SK-N-SH treated with all-trans-retinoic acid at 6 μM for 48 hours (cell line): ENCODE measurements at regions not wholly inside any gene's neighbourhood (a gene's known extent, or its start where the extent isn't known, plus 50 kb on each side); places are given as distances from the start of the nearest gene placed in this dataset.

Source experiments
- ATAC-seq: fragments of 200-7000 bp; cut with Tn5 transposase; 3 replicates; pipeline ENCODE4 v1.9.1; 2020; ENCODE audit warnings: mild to moderate bottlenecking, moderate library complexity
- ARNTL ChIP-seq: fragments of 450-650 bp; formaldehyde crosslinking; IDR thresholded peaks from 2 replicates; pipeline ENCODE4 v1.5.0; 2020; ENCODE audit warnings: low read depth, mild to moderate bottlenecking, moderate library complexity, borderline replicate concordance
- BACH2 ChIP-seq: fragments of 250-450 bp; sonication (Bioruptor Pico); IDR thresholded peaks from 2 replicates; pipeline ENCODE4 v1.9.0; 2021; ENCODE audit warnings: mild to moderate bottlenecking, borderline replicate concordance
- CSDC2 ChIP-seq: fragments of 250-450 bp; sonication (Bioruptor Pico); IDR thresholded peaks from 2 replicates; pipeline ENCODE4 v1.5.0; 2020; ENCODE audit warnings: mild to moderate bottlenecking, moderate library complexity
- ESRRG ChIP-seq: fragments of 250-450 bp; sonication (Bioruptor Pico); IDR thresholded peaks from 2 replicates; pipeline ENCODE4 v1.6.1; 2021; ENCODE audit warnings: mild to moderate bottlenecking
- GLIS3 ChIP-seq: fragments of 250-450 bp; sonication (Bioruptor Pico); IDR thresholded peaks from 2 replicates; pipeline ENCODE4 v1.5.0; 2020; ENCODE audit warnings: mild to moderate bottlenecking, moderate library complexity
- ISL1 ChIP-seq: fragments of 250-450 bp; sonication (Bioruptor Pico); IDR thresholded peaks from 2 replicates; pipeline ENCODE4 v2.1.2; 2022; ENCODE audit warnings: mild to moderate bottlenecking, moderate library complexity
- OSR1 ChIP-seq: fragments of 250-450 bp; sonication (Bioruptor Pico); IDR thresholded peaks from 2 replicates; pipeline ENCODE4 v1.8.0; 2022; ENCODE audit warnings: moderate library complexity, mild to moderate bottlenecking, inconsistent platforms
- PPARA ChIP-seq: fragments of 250-450 bp; sonication (Bioruptor Pico); IDR thresholded peaks from 2 replicates; pipeline ENCODE4 v1.5.0; 2020; ENCODE audit warnings: mild to moderate bottlenecking, borderline replicate concordance
- RARB ChIP-seq: fragments of 250-450 bp; sonication (Bioruptor Pico); IDR thresholded peaks from 2 replicates; pipeline ENCODE4 v1.8.0; 2021; ENCODE audit warnings: mild to moderate bottlenecking, moderate library complexity
- SNAI2 ChIP-seq: fragments of 250-450 bp; sonication (Bioruptor Pico); IDR thresholded peaks from 2 replicates; pipeline ENCODE4 v1.5.0; 2020; ENCODE audit warnings: mild to moderate bottlenecking, moderate library complexity
- TCF4 ChIP-seq: fragments of 250-450 bp; sonication (Bioruptor Pico); IDR thresholded peaks from 2 replicates; pipeline ENCODE4 v1.8.0; 2021; ENCODE audit warnings: mild to moderate bottlenecking, moderate library complexity, borderline replicate concordance
- TOX ChIP-seq: fragments of 250-450 bp; sonication (Bioruptor Pico); IDR thresholded peaks from 2 replicates; pipeline ENCODE4 v1.8.0; 2021; ENCODE audit warnings: mild to moderate bottlenecking, moderate library complexity, borderline replicate concordance
- ZC3H10 ChIP-seq: fragments of 250-450 bp; sonication (Bioruptor Pico); IDR thresholded peaks from 2 replicates; pipeline ENCODE4 v1.5.1; 2021; ENCODE audit warnings: mild to moderate bottlenecking, moderate library complexity
- ZFP3 ChIP-seq: fragments of 250-450 bp; sonication (Bioruptor Pico); IDR thresholded peaks from 2 replicates; pipeline ENCODE4 v1.5.0; 2020; ENCODE audit warnings: mild to moderate bottlenecking, moderate library complexity
- ZFP30 ChIP-seq: fragments of 450-650 bp; formaldehyde crosslinking; IDR thresholded peaks from 2 replicates; pipeline ENCODE4 v1.5.0; 2022; ENCODE audit warnings: mild to moderate bottlenecking, moderate library complexity
- ZNF565 ChIP-seq: fragments of 450-650 bp; formaldehyde crosslinking; conservative IDR thresholded peaks from 2 replicates; pipeline ENCODE4 v1.5.0; 2020; ENCODE audit warnings: low read depth, mild to moderate bottlenecking, moderate library complexity
- ZNF70 ChIP-seq: fragments of 450-650 bp; formaldehyde crosslinking; IDR thresholded peaks from 2 replicates; pipeline ENCODE4 v1.5.0; 2020; ENCODE audit warnings: mild to moderate bottlenecking, moderate library complexity
- ZNF8 ChIP-seq: fragments of 450-650 bp; formaldehyde crosslinking; IDR thresholded peaks from 2 replicates; pipeline ENCODE4 v1.5.0; 2020; ENCODE audit warnings: mild to moderate bottlenecking, moderate library complexity
- TF ChIP-seq, protein P1 (sequence below): fragments of 250-450 bp; sonication (Bioruptor Pico); IDR thresholded peaks from 2 replicates; pipeline ENCODE4 v1.5.1; 2021; ENCODE audit warnings: mild to moderate bottlenecking, moderate library complexity
- TF ChIP-seq, protein P2 (sequence below): fragments of 250-450 bp; sonication (Bioruptor Pico); IDR thresholded peaks from 2 replicates; pipeline ENCODE4 v1.5.0; 2020; ENCODE audit warnings: mild to moderate bottlenecking, moderate library complexity
- TF ChIP-seq, protein P3 (sequence below): fragments of 250-450 bp; sonication (Bioruptor Pico); IDR thresholded peaks from 2 replicates; pipeline ENCODE4 v1.8.0; 2021; ENCODE audit warnings: low read depth, mild to moderate bottlenecking, moderate library complexity, borderline replicate concordance
- TF ChIP-seq, protein P4 (sequence below): fragments of 250-450 bp; sonication (Bioruptor Pico); IDR thresholded peaks from 2 replicates; pipeline ENCODE4 v1.8.0; 2020; ENCODE audit warnings: mild to moderate bottlenecking, moderate library complexity, borderline replicate concordance

DNA sequence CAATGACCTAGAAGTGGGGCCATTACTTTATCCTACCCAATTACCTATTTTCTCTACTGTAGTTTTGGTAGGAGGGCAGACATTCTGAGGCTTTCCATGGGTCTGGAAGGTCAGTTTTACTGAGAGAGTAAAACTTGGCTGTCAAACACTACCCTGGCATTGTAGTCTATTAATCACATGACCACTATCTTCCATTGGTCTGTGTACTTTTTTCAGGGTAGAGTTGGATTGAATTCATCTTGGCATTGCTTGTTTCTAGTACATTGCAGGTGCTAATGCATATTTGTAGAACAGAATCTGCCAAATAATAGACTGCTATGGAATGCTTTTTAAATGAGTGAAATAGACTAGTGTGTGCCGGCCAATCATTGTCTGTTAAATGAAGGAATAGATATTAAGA is 271.9 kb downstream of the STIM2 start:
- no peak for ATAC-seq

DNA sequence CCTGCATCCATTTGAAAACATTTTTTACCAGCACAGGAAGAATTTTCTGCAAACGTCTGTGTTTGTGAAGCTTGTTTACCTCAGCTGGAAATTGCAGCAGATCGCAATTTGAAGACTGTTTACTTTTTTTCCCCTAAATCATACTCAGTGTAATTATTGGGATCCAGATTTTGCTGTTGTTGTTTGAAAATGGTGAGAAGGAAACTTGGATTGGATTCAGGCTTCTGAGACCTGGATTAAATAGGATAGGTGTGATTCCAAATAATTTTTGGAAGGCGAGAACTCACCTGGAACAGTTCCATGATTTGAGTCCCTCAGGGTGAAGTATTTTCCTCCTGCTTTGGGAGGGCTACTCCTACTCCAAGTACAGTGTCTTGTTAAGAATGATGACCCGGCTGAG is 279.8 kb downstream of the STIM2 start:
- no peak for TF ChIP-seq BACH2 (CRISPR knock-in tag)
- TF ChIP-seq RARB (CRISPR knock-in tag), result no peak
- no peak for TF ChIP-seq TOX (CRISPR knock-in tag)
- no peak for TF ChIP-seq ISL1
- TF ChIP-seq OSR1, result no peak
- TF ChIP-seq SNAI2 (CRISPR knock-in tag), result no peak
- no peak for TF ChIP-seq CSDC2 (CRISPR knock-in tag)
- no peak for TF ChIP-seq ZFP30
- no peak for TF ChIP-seq ZNF565 (CRISPR knock-in tag)
- TF ChIP-seq, all 23 proteins: peak for 0
- ATAC-seq, result no peak

More for the DNA sequence above, 271.9 kb downstream of the STIM2 start:
- TF ChIP-seq GLIS3 (CRISPR knock-in tag), result no peak
- TF ChIP-seq ZNF565 (CRISPR knock-in tag), result no peak
- TF ChIP-seq, protein P1, sequence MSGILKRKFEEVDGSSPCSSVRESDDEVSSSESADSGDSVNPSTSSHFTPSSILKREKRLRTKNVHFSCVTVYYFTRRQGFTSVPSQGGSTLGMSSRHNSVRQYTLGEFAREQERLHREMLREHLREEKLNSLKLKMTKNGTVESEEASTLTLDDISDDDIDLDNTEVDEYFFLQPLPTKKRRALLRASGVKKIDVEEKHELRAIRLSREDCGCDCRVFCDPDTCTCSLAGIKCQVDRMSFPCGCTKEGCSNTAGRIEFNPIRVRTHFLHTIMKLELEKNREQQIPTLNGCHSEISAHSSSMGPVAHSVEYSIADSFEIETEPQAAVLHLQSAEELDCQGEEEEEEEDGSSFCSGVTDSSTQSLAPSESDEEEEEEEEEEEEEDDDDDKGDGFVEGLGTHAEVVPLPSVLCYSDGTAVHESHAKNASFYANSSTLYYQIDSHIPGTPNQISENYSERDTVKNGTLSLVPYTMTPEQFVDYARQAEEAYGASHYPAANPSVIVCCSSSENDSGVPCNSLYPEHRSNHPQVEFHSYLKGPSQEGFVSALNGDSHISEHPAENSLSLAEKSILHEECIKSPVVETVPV (CRISPR knock-in tag), result no peak
- TF ChIP-seq ZNF8, result no peak
- no peak for TF ChIP-seq ARNTL (CRISPR knock-in tag)
- no peak for TF ChIP-seq TCF4 (CRISPR knock-in tag)

DNA sequence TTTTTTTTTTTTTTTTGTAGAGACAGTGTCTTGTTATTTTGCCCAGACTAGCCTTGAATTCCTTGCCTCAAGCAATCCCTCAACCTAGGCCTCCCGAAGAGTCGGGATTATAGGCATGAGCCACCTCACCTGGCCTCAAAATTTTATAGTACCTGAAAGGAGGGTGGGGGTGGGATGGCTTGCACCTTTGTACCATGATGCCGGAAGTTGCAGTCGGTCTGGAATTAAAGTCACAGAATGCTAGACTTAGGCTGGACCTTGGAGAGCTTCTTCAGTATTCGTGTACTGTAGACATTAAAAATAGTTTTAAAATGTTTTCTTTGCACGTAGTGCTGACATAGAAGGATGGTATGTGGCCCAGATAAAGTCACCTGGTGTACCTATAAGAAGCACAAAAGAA is 280.9 kb downstream of the STIM2 start:
- no peak for ATAC-seq

DNA sequence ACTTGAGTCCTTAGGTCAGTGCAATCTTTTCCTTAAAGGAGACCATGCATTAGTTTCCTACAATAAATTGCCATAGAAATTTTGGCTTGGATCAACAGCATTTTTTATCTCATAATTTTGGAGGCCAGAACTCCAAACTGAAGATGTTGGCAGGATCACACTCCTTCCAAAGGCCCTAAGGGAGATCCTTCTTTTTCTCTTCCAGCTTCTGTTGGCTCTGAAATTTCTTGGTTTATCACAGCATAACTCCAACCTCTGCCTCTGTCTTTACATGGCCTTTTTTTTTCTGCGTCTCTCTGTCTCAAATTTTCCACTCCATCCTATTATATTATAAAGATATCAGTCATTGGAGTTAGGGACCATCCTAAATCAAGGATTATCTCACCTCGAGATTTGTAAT is 282.2 kb downstream of the STIM2 start:
- ATAC-seq, result no peak
- TF ChIP-seq ZC3H10 (CRISPR knock-in tag) (no peak), ZFP30 (no peak), ARNTL (CRISPR knock-in tag) (no peak), TCF4 (CRISPR knock-in tag) (no peak), ZNF8 (no peak), RARB (CRISPR knock-in tag) (no peak), ZNF70 (no peak), GLIS3 (CRISPR knock-in tag) (no peak), PPARA (CRISPR knock-in tag) (no peak), ZNF565 (CRISPR knock-in tag) (no peak), CSDC2 (CRISPR knock-in tag) (no peak), SNAI2 (CRISPR knock-in tag) (no peak), BACH2 (CRISPR knock-in tag) (no peak), TOX (CRISPR knock-in tag) (no peak), ESRRG (CRISPR knock-in tag) (no peak), ZFP3 (CRISPR knock-in tag) (no peak)
- TF ChIP-seq, protein P2, sequence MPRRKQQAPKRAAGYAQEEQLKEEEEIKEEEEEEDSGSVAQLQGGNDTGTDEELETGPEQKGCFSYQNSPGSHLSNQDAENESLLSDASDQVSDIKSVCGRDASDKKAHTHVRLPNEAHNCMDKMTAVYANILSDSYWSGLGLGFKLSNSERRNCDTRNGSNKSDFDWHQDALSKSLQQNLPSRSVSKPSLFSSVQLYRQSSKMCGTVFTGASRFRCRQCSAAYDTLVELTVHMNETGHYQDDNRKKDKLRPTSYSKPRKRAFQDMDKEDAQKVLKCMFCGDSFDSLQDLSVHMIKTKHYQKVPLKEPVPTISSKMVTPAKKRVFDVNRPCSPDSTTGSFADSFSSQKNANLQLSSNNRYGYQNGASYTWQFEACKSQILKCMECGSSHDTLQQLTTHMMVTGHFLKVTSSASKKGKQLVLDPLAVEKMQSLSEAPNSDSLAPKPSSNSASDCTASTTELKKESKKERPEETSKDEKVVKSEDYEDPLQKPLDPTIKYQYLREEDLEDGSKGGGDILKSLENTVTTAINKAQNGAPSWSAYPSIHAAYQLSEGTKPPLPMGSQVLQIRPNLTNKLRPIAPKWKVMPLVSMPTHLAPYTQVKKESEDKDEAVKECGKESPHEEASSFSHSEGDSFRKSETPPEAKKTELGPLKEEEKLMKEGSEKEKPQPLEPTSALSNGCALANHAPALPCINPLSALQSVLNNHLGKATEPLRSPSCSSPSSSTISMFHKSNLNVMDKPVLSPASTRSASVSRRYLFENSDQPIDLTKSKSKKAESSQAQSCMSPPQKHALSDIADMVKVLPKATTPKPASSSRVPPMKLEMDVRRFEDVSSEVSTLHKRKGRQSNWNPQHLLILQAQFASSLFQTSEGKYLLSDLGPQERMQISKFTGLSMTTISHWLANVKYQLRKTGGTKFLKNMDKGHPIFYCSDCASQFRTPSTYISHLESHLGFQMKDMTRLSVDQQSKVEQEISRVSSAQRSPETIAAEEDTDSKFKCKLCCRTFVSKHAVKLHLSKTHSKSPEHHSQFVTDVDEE (CRISPR knock-in tag), result no peak
- TF ChIP-seq, protein P1 (CRISPR knock-in tag), result no peak
- TF ChIP-seq, protein P3, sequence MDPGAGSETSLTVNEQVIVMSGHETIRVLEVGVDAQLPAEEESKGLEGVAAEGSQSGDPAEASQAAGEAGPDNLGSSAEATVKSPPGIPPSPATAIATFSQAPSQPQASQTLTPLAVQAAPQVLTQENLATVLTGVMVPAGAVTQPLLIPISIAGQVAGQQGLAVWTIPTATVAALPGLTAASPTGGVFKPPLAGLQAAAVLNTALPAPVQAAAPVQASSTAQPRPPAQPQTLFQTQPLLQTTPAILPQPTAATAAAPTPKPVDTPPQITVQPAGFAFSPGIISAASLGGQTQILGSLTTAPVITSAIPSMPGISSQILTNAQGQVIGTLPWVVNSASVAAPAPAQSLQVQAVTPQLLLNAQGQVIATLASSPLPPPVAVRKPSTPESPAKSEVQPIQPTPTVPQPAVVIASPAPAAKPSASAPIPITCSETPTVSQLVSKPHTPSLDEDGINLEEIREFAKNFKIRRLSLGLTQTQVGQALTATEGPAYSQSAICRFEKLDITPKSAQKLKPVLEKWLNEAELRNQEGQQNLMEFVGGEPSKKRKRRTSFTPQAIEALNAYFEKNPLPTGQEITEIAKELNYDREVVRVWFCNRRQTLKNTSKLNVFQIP (CRISPR knock-in tag), result no peak
- TF ChIP-seq, protein P4, sequence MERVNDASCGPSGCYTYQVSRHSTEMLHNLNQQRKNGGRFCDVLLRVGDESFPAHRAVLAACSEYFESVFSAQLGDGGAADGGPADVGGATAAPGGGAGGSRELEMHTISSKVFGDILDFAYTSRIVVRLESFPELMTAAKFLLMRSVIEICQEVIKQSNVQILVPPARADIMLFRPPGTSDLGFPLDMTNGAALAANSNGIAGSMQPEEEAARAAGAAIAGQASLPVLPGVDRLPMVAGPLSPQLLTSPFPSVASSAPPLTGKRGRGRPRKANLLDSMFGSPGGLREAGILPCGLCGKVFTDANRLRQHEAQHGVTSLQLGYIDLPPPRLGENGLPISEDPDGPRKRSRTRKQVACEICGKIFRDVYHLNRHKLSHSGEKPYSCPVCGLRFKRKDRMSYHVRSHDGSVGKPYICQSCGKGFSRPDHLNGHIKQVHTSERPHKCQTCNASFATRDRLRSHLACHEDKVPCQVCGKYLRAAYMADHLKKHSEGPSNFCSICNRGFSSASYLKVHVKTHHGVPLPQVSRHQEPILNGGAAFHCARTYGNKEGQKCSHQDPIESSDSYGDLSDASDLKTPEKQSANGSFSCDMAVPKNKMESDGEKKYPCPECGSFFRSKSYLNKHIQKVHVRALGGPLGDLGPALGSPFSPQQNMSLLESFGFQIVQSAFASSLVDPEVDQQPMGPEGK (CRISPR knock-in tag), result no peak

More for the DNA sequence above, 280.9 kb downstream of the STIM2 start:
- TF ChIP-seq, protein P4 (CRISPR knock-in tag), result no peak
- TF ChIP-seq CSDC2 (CRISPR knock-in tag), result no peak
